Natural killer cell (primary cell): ENCODE measurements at regions not wholly inside any gene's neighbourhood (a gene's known extent, or its start where the extent isn't known, plus 50 kb on each side); places are given as distances from the start of the nearest gene placed in this dataset.
"Not testable (repeated sequence)": the region's sequence is repeated elsewhere in the genome, so short reads cannot be mapped to it uniquely, and the experiment has no call there.

Experiments used
- ATAC-seq, 3 donors: fragments of 150-1000 bp in 2 of 3; fragments of 200-7000 bp in 1 of 3; cut with Tn5 transposase; 1 replicate in 1 of 3; 2 replicates in 2 of 3; pipeline ENCODE4 v1.10.0; 2021; ENCODE audit warnings: mild to moderate bottlenecking in 2 of 3, moderate library complexity in 2 of 3
- DNase-seq, 2 donors: peaks; one replicate each; pipeline versions ENCODE4 v3.0.0 to v3.0.0-alpha.2; 2013 to 2021; ENCODE audit warnings: mixed read lengths in 1 of 2
- H3K27ac ChIP-seq: one replicate; pipeline ENCODE4 v1.5.1; 2013; ENCODE audit warnings: mild to moderate bottlenecking, low read length
- H3K27me3 ChIP-seq: one replicate; pipeline ENCODE4 v1.6.1; 2013; ENCODE audit warnings: low read length; ENCODE audit not compliant: control insufficient read depth, insufficient read depth
- H3K36me3 ChIP-seq: one replicate; pipeline ENCODE4 v1.6.1; 2013; ENCODE audit warnings: low read length; ENCODE audit not compliant: control insufficient read depth, insufficient read depth
- H3K4me1 ChIP-seq: one replicate; pipeline ENCODE4 v1.6.1; 2013; ENCODE audit warnings: low read length; ENCODE audit not compliant: control insufficient read depth, insufficient read depth
- H3K4me3 ChIP-seq: one replicate; pipeline ENCODE4 v1.5.1; 2013; ENCODE audit warnings: low read length
- H3K9me3 ChIP-seq: one replicate; pipeline ENCODE4 v1.6.1; 2013; ENCODE audit warnings: low read length; ENCODE audit not compliant: control insufficient read depth, insufficient read depth
- H3K27ac Mint-ChIP-seq, 2 donors: one replicate each; pipeline ENCODE4 v1.8.0; 2022; ENCODE audit warnings: mild to moderate bottlenecking in 2 of 2, mixed read lengths in 2 of 2, moderate library complexity in 1 of 2
- H3K27me3 Mint-ChIP-seq, 2 donors: one replicate each; pipeline ENCODE4 v1.8.0; 2022; ENCODE audit warnings: low read depth in 2 of 2, mixed read lengths in 2 of 2
- H3K36me3 Mint-ChIP-seq: one replicate; pipeline ENCODE4 v1.8.0; 2022; ENCODE audit warnings: mixed read lengths
- H3K4me1 Mint-ChIP-seq, 2 donors: one replicate each; pipeline ENCODE4 v1.8.0; 2022; ENCODE audit warnings: mixed read lengths in 2 of 2
- H3K4me3 Mint-ChIP-seq: one replicate; pipeline ENCODE4 v1.8.0; 2022; ENCODE audit warnings: mild to moderate bottlenecking, moderate library complexity, mixed read lengths
- H3K9me3 Mint-ChIP-seq, 2 donors: one replicate each; pipeline ENCODE4 v1.8.0; 2022; ENCODE audit warnings: mixed read lengths in 2 of 2
- WGBS: methylation state at CpG from one replicate; pipeline ENCODE4 v1.1.7; 2013; ENCODE audit warnings: missing lambda C conversion rate; ENCODE audit not compliant: insufficient coverage; 5-methylcytosine and 5-hydroxymethylcytosine counted together
- intact Hi-C: fragments of 100-400 bp; cut with micrococcal nuclease; formaldehyde crosslinking; loops from one replicate; pipeline ENCODE4 v1.14.2; 2022
- TF ChIP-seq, protein P1 (sequence below): fragments of 200-600 bp; IDR thresholded peaks from one replicate; pipeline ENCODE4 v1.8.0; 2022; ENCODE audit warnings: antibody characterized with exemption

DNA sequence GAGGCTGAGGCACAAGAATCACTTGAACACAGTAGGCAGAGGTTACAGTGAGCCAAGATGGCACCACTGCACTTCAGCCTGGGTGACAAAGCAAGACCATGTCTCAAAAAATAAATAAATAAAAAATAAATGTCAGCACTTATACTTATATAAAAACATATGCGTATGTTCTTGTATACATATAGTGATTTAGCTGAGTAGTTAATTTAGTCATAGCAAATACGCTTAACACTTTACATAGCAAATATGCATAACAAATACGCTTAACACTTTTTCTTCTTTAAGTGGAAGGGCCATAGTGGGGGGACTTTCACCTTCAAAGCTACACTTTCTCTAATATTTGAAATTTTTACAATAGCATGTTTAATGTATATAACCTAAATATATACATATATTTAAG is 64.0 kb upstream of the CAPRIN1 start:
- H3K4me3 Mint-ChIP-seq = no peak overlapping the region
- TF ChIP-seq, protein P1, sequence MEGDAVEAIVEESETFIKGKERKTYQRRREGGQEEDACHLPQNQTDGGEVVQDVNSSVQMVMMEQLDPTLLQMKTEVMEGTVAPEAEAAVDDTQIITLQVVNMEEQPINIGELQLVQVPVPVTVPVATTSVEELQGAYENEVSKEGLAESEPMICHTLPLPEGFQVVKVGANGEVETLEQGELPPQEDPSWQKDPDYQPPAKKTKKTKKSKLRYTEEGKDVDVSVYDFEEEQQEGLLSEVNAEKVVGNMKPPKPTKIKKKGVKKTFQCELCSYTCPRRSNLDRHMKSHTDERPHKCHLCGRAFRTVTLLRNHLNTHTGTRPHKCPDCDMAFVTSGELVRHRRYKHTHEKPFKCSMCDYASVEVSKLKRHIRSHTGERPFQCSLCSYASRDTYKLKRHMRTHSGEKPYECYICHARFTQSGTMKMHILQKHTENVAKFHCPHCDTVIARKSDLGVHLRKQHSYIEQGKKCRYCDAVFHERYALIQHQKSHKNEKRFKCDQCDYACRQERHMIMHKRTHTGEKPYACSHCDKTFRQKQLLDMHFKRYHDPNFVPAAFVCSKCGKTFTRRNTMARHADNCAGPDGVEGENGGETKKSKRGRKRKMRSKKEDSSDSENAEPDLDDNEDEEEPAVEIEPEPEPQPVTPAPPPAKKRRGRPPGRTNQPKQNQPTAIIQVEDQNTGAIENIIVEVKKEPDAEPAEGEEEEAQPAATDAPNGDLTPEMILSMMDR = no peak
- H3K27me3 Mint-ChIP-seq = peaks cover 9 to 11% of the 10 kb centered on the region in 2 donors
- Histone ChIP-seq H3K9me3 (no peaks in the 10 kb centered on the region), H3K36me3 (no peaks in the 10 kb centered on the region), H3K4me3 (no peak overlapping the region), H3K27me3 (no peaks in the 10 kb centered on the region), H3K27ac (no peak overlapping the region), H3K4me1 (no peaks in the 10 kb centered on the region)
- intact Hi-C loops = no loop called here
- H3K9me3 Mint-ChIP-seq = no peaks in the 10 kb centered on the region
- no peak for DNase-seq
- H3K4me1 Mint-ChIP-seq = peaks cover 5% of the 10 kb centered on the region in 2 donors
- H3K27ac Mint-ChIP-seq = no peak overlapping the region
- no peak for ATAC-seq
- WGBS = no CpG with 5 or more reads among the region's 3 CpGs
- H3K36me3 Mint-ChIP-seq = no peaks in the 10 kb centered on the region

DNA sequence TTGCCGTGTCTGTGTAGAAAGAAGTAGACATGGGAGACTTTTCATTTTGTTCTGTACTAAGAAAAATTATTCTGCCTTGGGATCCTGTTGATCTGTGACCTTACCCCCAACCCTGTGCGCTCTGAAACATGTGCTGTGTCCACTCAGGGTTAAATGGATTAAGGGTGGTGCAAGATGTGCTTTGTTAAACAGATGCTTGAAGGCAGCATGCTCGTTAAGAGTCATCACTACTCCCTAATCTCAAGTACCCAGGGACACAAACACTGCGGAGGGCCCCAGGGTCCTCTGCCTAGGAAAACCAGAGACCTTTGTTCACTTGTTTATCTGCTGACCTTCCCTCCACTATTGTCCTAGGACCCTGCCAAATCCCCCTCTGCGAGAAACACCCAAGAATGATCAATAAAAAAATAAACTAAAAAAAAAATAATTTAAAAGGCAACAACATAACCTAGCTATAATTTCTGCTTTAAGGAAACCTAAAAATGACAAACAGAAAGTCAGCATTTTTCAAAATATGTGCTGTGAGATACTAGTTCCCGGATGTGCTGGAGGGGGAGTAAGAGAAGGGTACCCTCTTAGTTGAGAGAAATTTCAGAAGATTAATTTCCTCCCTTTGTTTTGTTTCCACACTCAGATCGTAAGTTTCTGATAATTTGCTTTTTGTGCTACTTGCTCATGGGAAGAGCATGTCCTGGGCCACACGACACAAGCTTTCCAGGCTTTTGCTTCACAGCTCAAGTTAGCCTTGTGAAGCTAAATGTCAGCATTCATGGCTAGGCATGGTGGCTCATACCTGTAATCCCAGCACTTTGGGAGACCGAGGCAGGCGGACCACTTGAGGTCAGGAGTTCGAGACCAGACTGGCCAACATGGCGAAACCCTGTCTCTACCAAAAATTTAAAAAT is 64.7 kb upstream of the CAPRIN1 start:
- H3K4me1 Mint-ChIP-seq, H3K4me3 ChIP-seq, H3K4me1 ChIP-seq, H3K27ac Mint-ChIP-seq, H3K27ac ChIP-seq, H3K36me3 ChIP-seq, H3K9me3 Mint-ChIP-seq, H3K27me3 ChIP-seq, H3K4me3 Mint-ChIP-seq, ATAC-seq, H3K9me3 ChIP-seq, H3K36me3 Mint-ChIP-seq, intact Hi-C loops, DNase-seq: not testable (repeated sequence)
- H3K27me3 Mint-ChIP-seq = peaks cover 9 to 11% of the 10 kb centered on the region in 2 donors
- WGBS = 95% methylated on average over 9 of the region's 12 CpGs

DNA sequence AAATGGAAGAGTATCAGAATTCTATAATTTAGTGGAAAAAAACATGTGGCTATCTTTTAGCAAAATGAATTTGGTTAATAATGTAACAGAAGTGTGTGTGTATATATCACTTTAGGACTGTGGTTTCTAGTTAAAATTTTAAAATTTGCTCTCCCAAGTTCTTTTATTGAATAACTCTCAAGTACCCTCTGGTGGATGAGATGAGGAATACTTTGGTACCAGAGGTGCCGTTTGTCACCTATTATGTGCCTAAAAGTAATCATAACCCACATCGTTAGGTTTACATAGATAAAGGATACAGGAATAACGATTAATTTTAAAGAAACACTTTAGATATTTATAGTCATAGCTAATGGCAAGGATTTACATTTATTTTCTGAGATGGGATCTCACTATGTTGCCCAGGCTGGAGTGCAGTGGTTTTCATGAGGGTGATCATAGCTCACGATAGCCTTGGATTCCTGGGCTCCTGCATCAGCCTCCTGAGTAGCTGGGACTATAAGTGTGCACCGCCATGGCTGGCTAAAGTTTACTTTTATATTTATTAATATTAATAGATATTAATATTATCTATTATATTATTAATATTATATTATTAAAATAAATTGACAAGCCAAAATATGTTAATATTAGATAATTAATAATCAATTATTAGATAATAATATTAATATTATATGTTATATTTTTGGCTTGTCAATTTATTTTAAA is 66.7 kb upstream of the CAPRIN1 start:
- Histone ChIP-seq H3K27ac (no peak overlapping the region), H3K36me3 (no peaks in the 10 kb centered on the region), H3K27me3 (no peaks in the 10 kb centered on the region), H3K9me3 (no peaks in the 10 kb centered on the region), H3K4me3 (no peak overlapping the region), H3K4me1 (no peaks in the 10 kb centered on the region)
- WGBS = 100% methylated on average over 2 of the region's 5 CpGs
- H3K9me3 Mint-ChIP-seq = no peaks in the 10 kb centered on the region
- no peaks in the 10 kb centered on the region for H3K4me1 Mint-ChIP-seq
- peaks cover 9 to 17% of the 10 kb centered on the region in 2 donors for H3K27me3 Mint-ChIP-seq
- no peak overlapping the region for H3K4me3 Mint-ChIP-seq
- no peaks in the 10 kb centered on the region for H3K36me3 Mint-ChIP-seq
- H3K27ac Mint-ChIP-seq = no peak overlapping the region
- TF ChIP-seq, protein P1 = no peak
- intact Hi-C loops = no loop called here
- ATAC-seq = no peak
- no peak for DNase-seq

DNA sequence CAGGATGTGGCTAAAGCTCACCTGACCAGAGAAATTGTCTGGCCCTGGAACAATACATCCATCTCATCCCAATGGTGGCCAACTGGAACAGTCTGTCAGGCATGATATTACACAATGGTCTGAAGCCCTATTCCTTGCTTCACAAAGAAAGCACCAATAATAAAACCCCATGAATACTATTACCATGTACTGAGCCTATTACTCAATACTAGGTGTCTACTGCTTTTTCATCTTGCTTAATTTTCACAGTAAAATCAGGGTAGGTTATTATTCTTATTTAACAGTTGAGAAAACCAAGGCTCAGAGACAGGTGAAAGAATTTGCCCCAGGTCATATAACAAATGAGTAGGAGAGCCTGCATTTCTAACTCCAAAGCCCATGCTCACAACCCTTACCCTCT is 68.9 kb upstream of the CAPRIN1 start:
- Histone ChIP-seq H3K4me1 (no peaks in the 10 kb centered on the region), H3K4me3 (no peak overlapping the region), H3K9me3 (no peaks in the 10 kb centered on the region), H3K27ac (no peak overlapping the region), H3K27me3 (no peaks in the 10 kb centered on the region), H3K36me3 (no peaks in the 10 kb centered on the region)
- Mint-ChIP-seq H3K4me3 (no peak overlapping the region), H3K9me3 (no peaks in the 10 kb centered on the region), H3K36me3 (no peaks in the 10 kb centered on the region), H3K27ac (no peak overlapping the region), H3K4me1 (no peaks in the 10 kb centered on the region), H3K27me3 (peaks cover 12 to 13% of the 10 kb centered on the region in 2 donors)
- DNase-seq = no peak
- no peak for ATAC-seq
- intact Hi-C loops = no loop called here
- TF ChIP-seq, protein P1 = no peak
